ENCODE measurements at regions not wholly inside any gene's neighbourhood (a gene's known extent, or its start where the extent isn't known, plus 50 kb on each side); places are given as distances from the start of the nearest gene placed in this dataset.
"Not testable (repeated sequence)": the region's sequence is repeated elsewhere in the genome, so short reads cannot be mapped to it uniquely, and the experiment has no call there.

DNA sequence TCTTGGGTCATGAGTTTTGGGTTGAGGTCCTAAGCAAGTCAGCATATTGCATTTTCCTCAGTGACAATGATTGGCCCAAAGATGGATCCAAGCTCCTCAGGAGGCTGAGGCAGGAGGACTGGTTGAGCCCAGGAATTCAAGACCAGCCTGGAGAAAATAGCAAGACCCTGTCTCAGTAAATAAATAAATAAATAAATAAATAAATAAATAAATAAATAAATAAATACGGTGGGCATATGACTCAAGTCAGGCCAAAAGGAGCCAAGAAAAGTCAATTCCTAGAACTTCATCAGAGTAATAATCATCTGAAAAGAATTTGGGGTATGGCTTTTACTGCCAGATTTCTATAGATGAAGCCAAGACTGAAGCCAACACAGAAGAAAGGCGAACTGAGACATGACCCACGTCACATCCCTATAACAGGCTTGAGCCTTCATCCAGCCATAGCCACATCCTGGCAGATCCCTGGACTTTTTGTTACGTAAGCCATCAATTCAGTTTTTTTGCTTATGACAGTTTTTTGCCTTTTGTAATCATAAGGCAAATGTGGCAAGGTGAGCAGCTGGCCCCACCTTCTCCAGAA lies 88.5 kb upstream of the NFASC start:
- DNase-seq = no peak

DNA sequence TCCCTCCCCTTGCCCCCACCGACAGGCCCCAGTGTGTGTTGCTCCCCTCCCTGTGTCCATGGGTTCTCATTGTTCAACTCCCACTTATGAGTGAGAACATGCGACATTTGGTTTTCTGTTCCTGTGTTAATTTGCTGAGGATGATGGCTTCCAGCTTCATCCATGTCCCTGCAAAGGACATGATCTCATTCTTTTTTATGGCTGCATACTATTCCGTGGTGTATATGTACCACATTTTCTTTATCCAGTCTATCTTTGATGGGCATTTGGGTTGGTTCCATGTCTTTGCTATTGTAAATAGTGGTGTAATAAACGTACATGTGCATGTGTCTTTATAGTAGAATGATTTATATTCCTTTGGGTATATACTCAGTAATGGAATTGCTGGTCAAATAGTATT lies 85.6 kb upstream of the NFASC start:
- DNase-seq = not testable (repeated sequence)

DNA sequence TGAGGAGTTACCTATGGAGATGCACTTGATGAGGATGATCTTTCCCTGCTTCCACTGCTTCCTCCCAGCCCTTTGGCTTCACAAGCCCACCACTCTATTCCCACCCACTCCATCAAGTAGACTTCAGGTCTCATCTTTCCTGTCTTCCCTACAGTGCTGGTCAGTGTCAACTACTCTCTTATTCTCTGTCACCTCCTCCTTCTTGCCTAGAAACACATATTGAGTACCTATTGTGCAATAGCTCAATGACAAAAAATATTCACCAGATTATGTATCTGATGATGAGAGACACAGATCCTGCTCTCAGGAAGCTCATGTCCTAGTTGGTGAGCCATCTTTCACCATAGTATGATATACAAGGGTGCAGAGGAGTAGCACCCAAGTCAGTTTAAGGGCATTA lies 82.2 kb upstream of the NFASC start:
- no peak for DNase-seq

DNA sequence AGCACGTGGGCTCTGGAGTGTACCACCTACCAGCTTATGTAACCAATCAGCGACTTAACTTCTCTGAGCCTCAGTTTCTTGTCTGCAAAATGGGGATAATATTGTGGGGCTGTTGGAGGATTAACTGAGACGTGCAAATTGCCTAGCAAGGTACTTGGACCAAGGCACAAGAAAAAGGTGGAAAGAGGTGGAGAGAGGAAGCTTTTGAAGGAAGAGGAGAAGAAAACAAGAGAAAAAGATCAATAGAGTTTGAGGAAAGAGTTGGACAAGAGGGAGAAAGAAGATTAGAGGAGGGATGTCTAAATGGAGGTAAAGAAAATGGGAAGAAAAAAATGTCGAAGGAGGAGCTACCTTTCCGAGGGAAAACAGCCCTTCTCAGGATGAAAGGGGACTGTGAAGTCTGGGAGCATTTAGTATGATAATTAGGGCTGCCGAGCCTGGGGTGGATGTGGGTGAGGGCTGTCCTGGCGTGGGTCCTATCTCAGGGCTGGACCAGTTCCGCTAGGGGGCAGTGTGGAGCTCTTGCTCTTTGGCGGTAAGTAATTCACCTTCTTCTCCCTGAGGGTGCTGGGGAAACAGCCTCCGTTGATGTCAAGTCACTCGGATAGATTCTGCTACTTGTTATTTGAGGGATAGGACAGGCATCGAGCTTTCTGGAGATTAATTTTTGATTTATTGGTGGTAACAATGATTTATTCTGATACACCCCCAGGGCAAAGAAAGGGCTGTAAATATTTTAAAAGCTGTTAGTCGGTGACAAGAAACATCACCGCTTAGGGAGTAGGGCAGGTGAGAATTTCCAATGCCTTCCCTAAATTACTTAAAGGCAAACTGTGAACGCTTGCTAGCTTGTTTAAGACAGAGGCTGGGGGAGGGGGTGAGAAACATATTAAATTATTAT lies 79.0 kb upstream of the NFASC start:
- DNase-seq = peak; percentile 41

DNA sequence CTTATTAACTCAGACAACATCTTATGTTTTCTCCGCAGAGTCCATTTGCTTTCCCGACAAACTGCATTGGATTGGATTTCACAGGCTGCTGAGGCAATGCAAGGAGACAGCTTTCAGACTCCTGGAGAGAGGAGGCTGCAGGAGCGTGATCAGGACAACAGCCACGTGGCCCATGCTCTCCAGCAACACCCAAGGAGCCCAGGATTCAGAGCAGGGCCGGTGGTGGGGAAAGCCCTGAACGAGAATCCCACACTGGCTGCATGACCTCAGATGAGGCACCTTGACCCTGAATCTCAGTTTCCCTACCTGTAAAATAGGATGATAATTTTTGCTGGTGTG lies 78.3 kb upstream of the NFASC start:
- no peak for DNase-seq

DNA sequence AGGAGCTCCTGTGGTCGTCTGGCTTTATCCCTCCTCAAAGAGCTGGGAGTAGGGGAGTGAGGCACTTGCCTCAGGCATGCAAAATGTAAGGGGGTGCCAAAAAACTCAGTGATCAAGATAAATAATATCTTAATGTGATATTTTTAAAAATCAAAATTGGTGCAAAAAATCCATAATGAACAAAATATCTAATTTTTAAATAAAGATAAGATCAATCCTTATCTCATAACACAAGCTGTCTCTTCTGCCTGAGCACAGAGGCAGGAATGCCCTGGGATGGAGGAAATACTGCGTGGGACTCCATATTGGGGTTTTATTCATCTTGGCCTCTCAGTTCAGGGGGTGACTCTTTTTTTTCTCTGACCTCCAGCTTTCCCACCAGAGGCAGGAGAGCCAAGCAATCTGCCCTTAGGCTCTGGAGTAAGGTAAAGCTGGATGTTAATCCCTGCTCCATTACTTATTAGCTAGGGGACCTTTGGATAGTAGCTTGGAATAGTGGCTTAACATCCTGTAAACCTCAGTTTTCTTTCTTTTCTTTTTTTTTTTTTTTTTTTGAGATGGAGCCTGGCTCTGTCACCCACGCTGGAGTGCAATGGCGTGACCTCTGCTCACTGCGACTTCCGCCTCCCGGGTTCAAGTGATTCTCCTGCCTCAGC lies 77.3 kb upstream of the NFASC start:
- DNase-seq = no peak

DNA sequence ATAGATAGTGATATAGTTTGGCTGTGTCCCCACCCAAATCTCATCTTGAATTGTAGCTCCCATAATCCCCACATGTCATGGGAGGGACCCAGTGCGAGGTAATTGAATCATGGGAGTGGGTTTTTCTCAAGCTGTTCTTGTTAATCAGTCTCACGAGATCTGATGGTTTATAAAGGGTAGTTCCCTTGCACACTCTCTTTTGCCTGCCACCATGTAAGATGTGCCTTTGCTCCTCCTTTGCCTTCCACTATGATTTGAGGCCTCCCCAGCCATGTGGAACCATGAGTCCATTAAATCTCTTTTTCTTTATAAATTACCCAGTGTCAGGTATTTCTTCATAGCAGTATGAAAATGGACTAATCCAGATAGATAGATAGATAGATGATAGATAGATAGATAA lies 73.8 kb upstream of the NFASC start:
- DNase-seq = not testable (repeated sequence)

DNA sequence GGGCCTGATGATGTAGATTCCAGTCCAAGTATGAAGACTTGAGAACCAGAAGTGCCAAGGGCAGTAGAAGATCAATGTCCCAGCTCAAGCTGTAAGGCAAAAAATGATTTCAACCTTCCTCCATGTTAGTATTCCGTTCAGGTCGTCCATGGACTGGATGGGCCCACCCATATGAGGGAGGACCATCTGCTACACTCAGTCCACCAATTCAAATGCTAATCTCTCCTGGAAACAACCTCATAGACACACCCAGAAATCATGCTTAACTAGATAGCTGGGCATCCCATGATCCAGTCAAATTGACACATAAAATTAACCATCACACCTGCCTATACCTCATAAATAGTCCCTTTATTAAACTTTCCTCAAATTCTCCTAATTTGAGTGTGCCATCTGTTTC lies 73.3 kb upstream of the NFASC start:
- no peak for DNase-seq

DNA sequence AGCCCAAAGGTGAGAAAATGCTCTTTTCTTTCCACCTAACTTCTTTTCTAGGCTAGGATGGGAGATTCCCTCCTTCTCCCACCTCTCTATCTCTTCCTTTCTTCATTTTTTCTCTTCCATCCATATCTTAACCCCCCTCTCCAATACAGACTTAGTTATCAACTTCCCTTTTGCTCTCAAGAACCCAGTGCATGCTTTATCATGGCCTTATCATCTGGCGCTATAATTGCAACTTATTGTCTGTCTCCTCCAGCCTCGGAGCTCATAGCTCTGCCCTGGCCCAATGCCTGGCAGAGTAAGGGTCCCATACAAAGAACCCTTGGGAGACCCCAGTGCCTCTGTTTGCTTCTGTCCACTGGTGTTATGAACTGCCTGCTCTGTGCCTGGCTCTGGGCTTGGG lies 71.0 kb upstream of the NFASC start:
- DNase-seq = no peak

DNA sequence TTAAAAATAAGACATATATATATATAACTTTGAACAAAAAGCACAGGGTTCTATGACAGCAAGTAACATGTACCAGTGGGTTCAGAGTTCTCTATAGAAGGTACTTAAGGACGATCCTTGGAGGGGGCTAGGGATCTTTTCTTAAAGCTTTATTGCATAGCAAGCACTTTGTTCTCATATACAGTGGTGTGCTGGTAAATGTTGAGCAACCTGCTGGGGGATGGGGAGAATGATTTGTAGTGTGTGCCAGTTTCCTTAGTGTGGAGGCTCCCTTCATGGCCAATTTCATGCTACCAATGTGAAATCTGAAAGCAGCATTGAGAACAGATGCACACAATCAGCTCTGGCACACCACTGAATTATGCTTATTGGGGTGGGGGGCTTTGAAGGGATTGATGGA lies 69.5 kb upstream of the NFASC start:
- DNase-seq = no peak

DNA sequence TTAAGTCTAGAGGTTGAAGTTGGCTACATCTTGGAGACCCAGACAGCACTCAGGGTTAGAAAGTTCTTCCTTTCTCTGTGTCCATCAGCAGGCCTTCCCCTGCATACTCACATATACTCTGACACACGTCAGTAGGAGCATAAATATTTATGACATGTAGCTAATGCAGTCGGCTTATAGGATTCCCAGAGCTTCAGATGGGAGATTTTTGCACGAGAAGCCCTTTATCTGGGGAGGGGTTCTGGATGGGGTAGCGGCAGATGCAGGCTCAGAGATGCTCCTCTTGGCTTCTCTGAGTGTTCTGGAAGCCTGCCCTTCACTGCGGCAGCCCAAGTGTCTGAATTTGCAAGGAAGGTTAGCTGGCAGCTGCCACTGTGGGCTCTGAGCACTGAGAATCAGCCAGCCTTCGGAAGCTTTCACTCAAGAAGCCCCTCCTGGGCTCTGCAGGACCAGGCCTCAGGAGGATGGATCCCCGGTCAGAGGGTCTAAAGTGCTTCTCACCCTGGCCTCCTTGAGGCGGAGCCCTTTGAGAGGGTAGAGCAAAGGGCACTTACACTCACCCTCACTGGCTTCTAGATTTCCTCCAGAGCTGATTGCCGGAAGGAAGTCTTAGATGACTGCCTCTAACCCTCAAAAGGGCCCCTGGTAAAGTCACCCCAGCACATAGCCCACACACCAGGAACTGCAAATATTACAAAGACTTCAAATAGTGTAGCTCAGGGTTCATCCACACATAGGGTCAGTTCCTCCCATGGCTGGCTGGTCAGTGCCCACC lies 68.1 kb upstream of the NFASC start:
- no peak for DNase-seq

DNA sequence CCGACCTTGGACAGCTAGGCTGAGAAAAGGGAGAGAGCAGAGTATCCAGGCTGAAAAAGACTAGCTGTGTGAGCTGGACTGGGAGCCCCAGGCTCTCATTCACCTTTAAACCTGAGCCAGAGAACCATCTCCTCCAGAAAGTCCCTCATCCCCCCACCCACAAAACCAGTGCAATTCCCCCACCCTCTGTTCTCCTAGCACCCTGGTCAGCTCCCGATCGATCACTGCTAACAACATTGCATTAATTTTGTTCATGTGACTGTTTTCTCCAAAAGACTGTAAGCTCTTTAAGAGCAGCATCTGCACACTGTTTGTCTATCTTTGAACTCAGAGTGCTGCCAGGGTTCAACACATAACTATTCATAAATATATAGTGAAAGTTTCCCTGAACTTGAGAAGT lies 67.1 kb upstream of the NFASC start:
- no peak for DNase-seq

DNA sequence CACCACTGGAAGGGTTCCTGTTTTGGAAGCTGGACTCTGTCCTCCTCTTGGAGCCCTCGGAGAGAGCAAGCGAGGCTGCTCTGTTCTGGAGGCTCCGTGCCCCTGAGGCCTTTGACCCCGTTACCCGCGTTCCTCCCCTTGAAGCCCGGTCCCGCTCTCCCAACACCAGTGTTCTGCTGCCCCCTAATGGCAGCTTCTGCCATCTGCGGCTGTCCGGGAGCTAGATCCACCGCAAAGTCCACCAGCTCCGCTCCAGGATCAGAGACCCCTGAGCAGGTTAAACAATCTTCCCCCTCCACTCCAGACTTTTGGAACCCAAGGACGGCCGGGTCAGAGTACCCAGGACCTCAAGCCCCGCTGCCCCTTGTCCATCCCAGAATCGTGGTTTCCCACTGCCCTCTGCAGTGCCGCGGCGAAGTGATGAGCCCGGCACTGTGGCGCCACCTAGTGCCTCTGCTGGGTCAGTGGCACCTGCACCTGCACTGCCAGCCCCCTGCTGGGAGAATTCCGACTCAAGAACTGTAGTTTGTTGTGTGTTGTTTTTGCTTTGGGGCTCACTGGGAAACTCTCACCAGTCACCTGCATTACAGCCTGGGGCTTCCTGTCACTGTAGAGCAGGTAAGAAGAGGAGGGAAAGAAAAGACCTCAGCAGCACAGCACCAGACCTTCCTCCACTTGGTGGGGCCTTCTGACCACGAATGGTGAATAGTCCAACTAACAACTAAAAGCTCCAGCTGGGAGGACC lies 63.5 kb upstream of the NFASC start:
- DNase-seq = peak; percentile 98

DNA sequence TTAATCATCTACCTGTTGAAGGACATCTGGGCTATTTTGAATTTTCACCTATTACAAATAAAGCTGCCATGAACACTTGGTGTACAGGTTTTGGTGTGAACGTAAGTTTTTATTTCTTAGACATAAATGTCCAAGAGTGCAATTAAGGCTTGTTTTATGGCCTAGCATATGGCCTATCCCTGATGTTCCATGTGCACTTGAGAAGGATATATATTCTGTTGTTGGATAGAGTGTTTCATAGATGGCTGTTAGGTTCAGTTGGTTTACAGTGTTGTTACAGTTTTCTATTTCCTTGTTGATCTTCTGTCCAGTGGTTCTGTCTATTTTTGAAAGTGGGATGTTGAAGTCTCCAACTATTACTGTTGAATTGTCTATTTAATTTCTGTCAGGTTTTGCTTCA lies 61.2 kb upstream of the NFASC start:
- DNase-seq = no peak

DNA sequence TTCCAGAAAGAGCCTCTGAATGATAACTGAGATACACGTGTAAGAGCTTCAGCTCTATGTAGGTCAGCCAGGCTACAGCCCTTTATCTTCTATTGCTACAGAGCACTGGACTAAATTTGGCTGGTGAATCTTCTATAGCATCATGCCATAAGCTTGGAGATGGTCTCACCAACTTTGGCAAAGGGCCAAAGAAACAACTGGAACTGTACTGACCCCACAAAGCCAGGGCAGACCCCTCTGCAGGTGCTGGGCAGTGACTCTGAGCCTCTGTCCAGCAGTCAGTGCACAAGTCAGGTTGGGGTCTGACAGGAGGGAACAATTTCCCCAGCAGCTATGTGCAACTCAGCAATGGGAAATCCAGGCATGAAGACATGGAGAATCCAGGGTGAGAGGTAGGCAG lies 57.8 kb upstream of the NFASC start:
- no peak for DNase-seq

DNA sequence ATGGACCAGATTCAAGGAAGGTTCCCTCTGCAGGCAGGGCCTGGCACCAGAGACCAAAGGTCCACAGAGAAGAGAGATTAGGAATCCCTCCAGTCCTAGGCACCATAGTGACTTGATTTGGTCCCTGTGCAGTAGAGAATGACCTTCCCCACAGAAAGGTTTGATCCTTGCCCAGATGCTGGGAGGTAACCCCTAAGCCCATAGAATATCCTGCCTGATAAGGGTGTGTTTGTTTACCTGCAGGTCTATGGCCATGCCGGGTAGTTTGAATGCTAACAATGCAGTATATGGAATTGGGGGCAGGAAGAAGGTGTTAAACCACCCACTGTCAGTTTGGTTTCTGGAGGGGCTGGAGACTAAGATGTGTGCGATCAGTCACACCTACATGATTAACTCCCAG lies 57.1 kb upstream of the NFASC start:
- no peak for DNase-seq

DNA sequence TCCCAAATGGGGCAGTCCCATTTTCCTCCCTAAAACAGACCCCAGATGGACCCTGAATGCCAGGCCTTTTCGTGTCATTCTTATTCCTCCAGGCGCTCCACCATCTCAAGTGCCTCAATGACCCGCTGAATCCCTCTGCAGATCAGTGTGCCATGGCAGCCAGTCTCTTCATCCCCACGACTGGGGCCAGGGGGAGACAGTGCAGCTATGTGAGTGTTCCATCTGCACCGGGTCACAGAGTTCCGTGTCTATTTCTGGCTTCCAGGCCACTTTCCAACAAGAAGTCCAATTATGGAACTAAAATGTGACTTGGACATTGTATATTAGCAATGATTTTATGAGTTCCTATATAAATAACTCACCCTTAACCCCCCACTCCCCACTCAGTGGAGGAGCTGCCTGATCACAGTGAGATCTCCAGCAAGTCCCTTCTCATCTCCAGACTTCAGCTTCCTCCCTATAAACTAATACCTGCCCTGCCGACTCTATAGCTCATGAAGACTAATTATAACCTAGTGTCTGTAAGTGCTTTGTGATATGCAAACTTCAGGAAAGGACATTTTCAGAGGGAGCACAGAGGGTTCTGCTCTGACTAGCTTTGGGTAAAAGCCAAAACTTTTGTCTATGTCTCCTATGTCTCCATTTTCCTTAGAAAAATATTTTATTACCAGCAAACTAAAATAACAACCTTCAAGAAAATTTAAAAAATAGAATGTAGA lies 56.3 kb upstream of the NFASC start:
- DNase-seq = peak; percentile 6

DNA sequence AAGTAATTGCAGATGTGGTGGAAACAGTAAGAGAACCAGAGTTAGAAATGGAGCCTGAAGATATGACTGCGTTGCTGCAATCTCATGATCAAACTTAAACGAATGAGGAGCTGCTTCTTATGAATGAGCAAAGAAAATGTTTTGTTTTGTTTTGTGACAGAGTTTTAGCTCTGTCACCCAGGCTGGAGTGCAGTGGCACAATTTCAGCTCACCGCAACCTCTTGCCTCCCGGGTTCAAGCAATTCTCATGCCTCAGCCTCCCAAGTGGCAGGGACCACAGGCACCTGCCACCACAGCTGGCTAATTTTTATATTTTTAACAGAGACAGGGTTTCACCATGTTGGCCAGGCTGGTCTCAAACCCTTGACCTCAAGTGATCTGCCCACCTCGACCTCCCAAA lies 53.3 kb upstream of the NFASC start:
- DNase-seq = no peak

DNA sequence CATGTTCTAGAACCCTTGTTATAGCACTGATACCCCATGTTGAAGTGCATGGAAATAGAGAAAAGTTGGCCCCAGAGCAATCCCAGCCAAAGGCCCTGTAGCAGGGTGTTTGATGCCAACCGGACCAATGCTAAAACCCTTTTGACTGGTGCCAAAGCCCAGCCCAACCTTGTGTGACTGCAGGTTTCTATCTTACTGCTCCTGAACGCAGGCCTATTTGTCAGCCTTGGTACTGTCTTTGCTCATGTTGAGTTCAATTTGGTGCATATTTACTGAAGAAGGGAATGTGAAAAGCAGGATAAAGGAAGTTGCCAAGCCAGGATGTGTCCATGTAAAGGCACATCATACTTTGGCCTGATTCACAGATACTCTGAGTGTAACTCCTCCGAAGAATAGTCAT lies 51.7 kb upstream of the NFASC start:
- no peak for DNase-seq

DNA sequence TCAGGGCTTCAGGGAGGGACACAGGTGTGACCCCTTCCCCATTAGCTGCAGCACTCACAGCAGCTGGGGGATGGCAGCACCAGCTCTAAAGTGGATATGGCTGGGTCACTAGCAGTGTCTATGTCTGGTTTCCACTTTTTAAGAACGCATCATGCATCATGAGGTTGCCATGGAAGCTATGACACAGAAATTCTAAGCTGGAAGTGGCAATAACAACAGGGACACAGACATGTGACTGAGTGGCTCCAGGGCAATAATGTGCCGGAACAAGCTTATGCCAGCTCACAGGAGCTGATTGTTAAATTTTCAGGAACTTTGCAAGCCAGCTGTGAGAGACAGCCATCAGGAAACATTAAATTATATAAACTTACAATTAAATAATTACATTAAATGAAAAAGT lies 51.2 kb upstream of the NFASC start:
- no peak for DNase-seq
